Transverse colon (tissue), 4 donors: ENCODE measurements at regions not wholly inside any gene's neighbourhood (a gene's known extent, or its start where the extent isn't known, plus 50 kb on each side); places are given as distances from the start of the nearest gene placed in this dataset.

Experiments
- DNase-seq: peaks from one replicate; pipeline ENCODE4 v3.0.0-alpha.2; 2019
- H3K27ac ChIP-seq, 4 donors: fragments of 200-600 bp; sonication (generic); 2 replicates each; pipeline ENCODE4 v1.5.1; 2016 to 2018; ENCODE audit warnings: inconsistent platforms in 4 of 4
- H3K27me3 ChIP-seq: fragments of 200-600 bp; sonication (generic); 2 replicates; pipeline ENCODE4 v1.5.1; 2017; ENCODE audit warnings: inconsistent platforms
- H3K36me3 ChIP-seq, 4 donors: fragments of 200-600 bp; sonication (generic); 2 replicates each; pipeline ENCODE4 v1.5.1; 2017 to 2019; ENCODE audit warnings: inconsistent platforms in 4 of 4
- H3K4me1 ChIP-seq, 4 donors: fragments of 200-600 bp; sonication (generic); 2 replicates each; pipeline ENCODE4 v1.5.1; 2017 to 2020; ENCODE audit warnings: inconsistent platforms in 4 of 4
- H3K4me3 ChIP-seq, 4 donors: fragments of 200-600 bp; sonication (generic); 1 replicate in 1 of 4; 2 replicates in 3 of 4; pipeline versions ENCODE4 v1.5.1 to v1.6.1; 2017 to 2019; ENCODE audit warnings: inconsistent platforms in 4 of 4
- H3K9me3 ChIP-seq, 2 donors: fragments of 200-600 bp; sonication (generic); 2 replicates each; pipeline ENCODE4 v1.5.1; 2017 to 2019; ENCODE audit warnings: inconsistent platforms in 2 of 2
- CTCF ChIP-seq, 5 experiments: fragments of 200-600 bp in 3 of 5; fragments of 450-650 bp in 2 of 5; sonication (generic) in 3 of 5; IDR thresholded peaks; 1 replicate in 2 of 5; 2 replicates in 3 of 5; pipeline ENCODE4 v1.5.1; 2016 to 2017; ENCODE audit warnings: antibody characterized with exemption in 5 of 5, inconsistent platforms in 3 of 5, mild to moderate bottlenecking in 2 of 5, moderate library complexity in 1 of 5
- EP300 ChIP-seq: sonication (generic); formaldehyde crosslinking; IDR thresholded peaks from one replicate; pipeline ENCODE4 v1.6.1; 2017; ENCODE audit warnings: antibody characterized with exemption, low read depth
- POLR2A ChIP-seq: fragments of 450-650 bp; IDR thresholded peaks from one replicate; pipeline ENCODE4 v1.6.1; 2016; ENCODE audit warnings: antibody characterized with exemption, mild to moderate bottlenecking, moderate library complexity
- POLR2AphosphoS5 ChIP-seq, 3 donors: sonication (generic); formaldehyde crosslinking; IDR thresholded peaks; one replicate each; pipeline ENCODE4 v1.6.1; 2016; ENCODE audit warnings: antibody characterized with exemption in 3 of 3
- WGBS, 2 donors: methylation state at CpG; one replicate each; pipeline ENCODE4 v1.1.5; 2018; ENCODE audit warnings: low coverage in 1 of 2; 5-methylcytosine and 5-hydroxymethylcytosine counted together
- in situ Hi-C, 4 donors: fragments of 200-750 bp; cut with MboI; loops; one replicate each; pipeline versions ENCODE4 v1.15.0 to v1.15.1; 2017; ENCODE audit warnings: low sequenced_read_pairs in 3 of 4, low pct_ligation_motif_present in 1 of 4, low pct_unique_long_range_greater_than_20kb in 1 of 4
- intact Hi-C: fragments of 100-400 bp; cut with DNase I; formaldehyde crosslinking; loops from one replicate; pipeline ENCODE4 v1.15.1; 2023; ENCODE audit warnings: low total_unique reads

- intact Hi-C loops, result no loop called here
- H3K4me3 ChIP-seq, result no peak overlapping the region
- in situ Hi-C loops, result no loop called here
- H3K27me3 ChIP-seq, result no peaks in the 10 kb centered on the region
- H3K27ac ChIP-seq, result no peak overlapping the region
- H3K4me1 ChIP-seq, result no peaks in the 10 kb centered on the region
- no peak for TF ChIP-seq POLR2A
- no peak for TF ChIP-seq CTCF (IDR thresholded peaks at IDR 0.05)
- no peak for TF ChIP-seq EP300
- no peak for TF ChIP-seq POLR2AphosphoS5 (IDR thresholded peaks at IDR 0.05)
- 71 to 96% methylated on average over 1 of the region's 1 CpG for WGBS, 2 donors
- H3K36me3 ChIP-seq, result no peaks in the 10 kb centered on the region
- DNase-seq, result no peak
- H3K9me3 ChIP-seq, result no peaks in the 10 kb centered on the region
These were observed 272.9 kb upstream of the DPH6 start for GRCh38 chr15:35818846-35819245.

GRCh38 chr15:35822153-35822552 is 276.2 kb upstream of the DPH6 start:
- no peak for TF ChIP-seq POLR2AphosphoS5 (IDR thresholded peaks at IDR 0.05)
- no peak for TF ChIP-seq POLR2A
- no peak for TF ChIP-seq CTCF (IDR thresholded peaks at IDR 0.05)
- no peak for TF ChIP-seq EP300
- H3K4me3 ChIP-seq, result no peak overlapping the region
- no peaks in the 10 kb centered on the region for H3K4me1 ChIP-seq
- H3K36me3 ChIP-seq, result no peaks in the 10 kb centered on the region
- no peak for DNase-seq
- H3K27ac ChIP-seq, result no peak overlapping the region
- in situ Hi-C loops (no loop called here), intact Hi-C loops (no loop called here)
- H3K9me3 ChIP-seq, result no peaks in the 10 kb centered on the region
- H3K27me3 ChIP-seq, result no peaks in the 10 kb centered on the region

GRCh38 chr15:35827141-35827540 is 281.2 kb upstream of the DPH6 start:
- H3K4me1 ChIP-seq, result no peaks in the 10 kb centered on the region
- H3K36me3 ChIP-seq, result no peaks in the 10 kb centered on the region
- no peak for DNase-seq
- H3K27me3 ChIP-seq, result no peaks in the 10 kb centered on the region
- WGBS, 2 donors, result 33 to 65% methylated on average over 1 of the region's 1 CpG
- in situ Hi-C loops, result no loop called here
- TF ChIP-seq POLR2A (no peak), CTCF (IDR thresholded peaks at IDR 0.05) (no peak)
- no peak overlapping the region for H3K4me3 ChIP-seq
- no peak overlapping the region for H3K27ac ChIP-seq
- intact Hi-C loops, result no loop called here
- H3K9me3 ChIP-seq, result no peaks in the 10 kb centered on the region

- in situ Hi-C loops (no loop called here), intact Hi-C loops (no loop called here)
- TF ChIP-seq POLR2A (no peak), CTCF (IDR thresholded peaks at IDR 0.05) (no peak), EP300 (no peak), POLR2AphosphoS5 (IDR thresholded peaks at IDR 0.05) (no peak)
- Histone ChIP-seq H3K27ac (no peak overlapping the region), H3K4me3 (no peak overlapping the region), H3K36me3 (no peaks in the 10 kb centered on the region), H3K4me1 (no peaks in the 10 kb centered on the region), H3K27me3 (no peaks in the 10 kb centered on the region), H3K9me3 (no peaks in the 10 kb centered on the region)
- WGBS, 2 donors, result 40 to 44% methylated on average over 3 of the region's 3 CpGs
- DNase-seq, result no peak
These were observed 281.9 kb upstream of the DPH6 start for GRCh38 chr15:35827911-35828310.
